ENCODE measurements at regions not wholly inside any gene's neighbourhood (a gene's known extent, or its start where the extent isn't known, plus 50 kb on each side); places are given as distances from the start of the nearest gene placed in this dataset.

GRCh38 chr10:78567680-78568455, 500.9 kb upstream of the ZMIZ1 start:
- no peak for TF ChIP-seq CTCF (conservative IDR thresholded peaks at IDR 0.05; ENCODE audit: low read depth, low read length)
- no peak for TF ChIP-seq EZH2 (IDR thresholded peaks at IDR 0.05; ENCODE audit: borderline replicate concordance, low read depth, low read length, poor library complexity, severe bottlenecking)
- intact Hi-C loops (cut with micrococcal nuclease; ENCODE audit: unreplicated experiment): no loop called here
- Histone ChIP-seq H3K9me3 (ENCODE audit: low read depth, low read length, poor library complexity, severe bottlenecking) (no peaks in the 10 kb centered on the region), H3K27me3 (replicated peaks; ENCODE audit: insufficient read depth, low read depth, low read length, poor library complexity) (no peaks in the 10 kb centered on the region), H3K36me3 (ENCODE audit: insufficient read depth, low read length, poor library complexity, severe bottlenecking) (no peaks in the 10 kb centered on the region), H3K27ac (ENCODE audit: low read depth, low read length, poor library complexity, severe bottlenecking) (no peak overlapping the region), H3K4me3 (ENCODE audit: low read depth, low read length, poor library complexity, severe bottlenecking) (no peak overlapping the region), H3K4me1 (ENCODE audit: insufficient read depth, low read length, poor library complexity, severe bottlenecking) (no peaks in the 10 kb centered on the region)
- POLR2A ChIA-PET (ENCODE audit: low non-redundant PET): no interaction called here
- BruUV-seq (replicated peaks): no TSS peak
- DNase-seq (ENCODE audit: low spot score): no peak
- CTCF ChIA-PET: interaction anchor here (0.7 kb wide), 1 partner anchor 583 kb away, joined by 3 read pairs; no protein-coding TSS in a partner anchor

DNA sequence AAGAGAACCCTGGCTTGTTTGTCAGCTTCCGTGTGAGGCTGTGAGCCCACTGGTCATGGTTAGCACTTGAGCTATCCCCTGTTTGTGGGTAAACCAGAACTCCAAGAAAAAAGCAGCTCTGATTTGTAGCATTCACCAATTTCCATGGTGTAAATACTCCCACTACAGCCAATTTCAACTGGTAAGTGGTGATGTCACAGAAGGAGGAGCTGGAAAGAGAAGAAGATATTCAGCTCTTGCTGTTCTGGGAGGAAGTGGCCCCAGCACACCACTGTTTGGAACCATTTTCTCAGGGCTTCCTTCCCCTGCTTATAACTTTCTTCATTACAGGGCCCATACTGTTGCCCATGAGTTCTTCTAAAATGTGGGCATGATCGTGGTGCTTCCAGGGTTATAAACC, 500.1 kb upstream of the ZMIZ1 start:
- Histone ChIP-seq H3K36me3 (ENCODE audit: insufficient read depth, low read length, poor library complexity, severe bottlenecking) (no peaks in the 10 kb centered on the region), H3K9me3 (ENCODE audit: low read depth, low read length, poor library complexity, severe bottlenecking) (no peaks in the 10 kb centered on the region), H3K4me1 (ENCODE audit: insufficient read depth, low read length, poor library complexity, severe bottlenecking) (no peaks in the 10 kb centered on the region), H3K27me3 (replicated peaks; ENCODE audit: insufficient read depth, low read depth, low read length, poor library complexity) (no peaks in the 10 kb centered on the region), H3K4me3 (ENCODE audit: low read depth, low read length, poor library complexity, severe bottlenecking) (no peak overlapping the region), H3K27ac (ENCODE audit: low read depth, low read length, poor library complexity, severe bottlenecking) (no peak overlapping the region)
- ChIA-PET POLR2A (ENCODE audit: low non-redundant PET) (no interaction called here), CTCF (no interaction called here)
- TF ChIP-seq EZH2 (IDR thresholded peaks at IDR 0.05; ENCODE audit: borderline replicate concordance, low read depth, low read length, poor library complexity, severe bottlenecking) (no peak), CTCF (conservative IDR thresholded peaks at IDR 0.05; ENCODE audit: low read depth, low read length) (no peak)
- no TSS peak for BruUV-seq (replicated peaks)
- intact Hi-C loops (cut with micrococcal nuclease; ENCODE audit: unreplicated experiment): no loop called here
- no peak for DNase-seq (ENCODE audit: low spot score)

DNA sequence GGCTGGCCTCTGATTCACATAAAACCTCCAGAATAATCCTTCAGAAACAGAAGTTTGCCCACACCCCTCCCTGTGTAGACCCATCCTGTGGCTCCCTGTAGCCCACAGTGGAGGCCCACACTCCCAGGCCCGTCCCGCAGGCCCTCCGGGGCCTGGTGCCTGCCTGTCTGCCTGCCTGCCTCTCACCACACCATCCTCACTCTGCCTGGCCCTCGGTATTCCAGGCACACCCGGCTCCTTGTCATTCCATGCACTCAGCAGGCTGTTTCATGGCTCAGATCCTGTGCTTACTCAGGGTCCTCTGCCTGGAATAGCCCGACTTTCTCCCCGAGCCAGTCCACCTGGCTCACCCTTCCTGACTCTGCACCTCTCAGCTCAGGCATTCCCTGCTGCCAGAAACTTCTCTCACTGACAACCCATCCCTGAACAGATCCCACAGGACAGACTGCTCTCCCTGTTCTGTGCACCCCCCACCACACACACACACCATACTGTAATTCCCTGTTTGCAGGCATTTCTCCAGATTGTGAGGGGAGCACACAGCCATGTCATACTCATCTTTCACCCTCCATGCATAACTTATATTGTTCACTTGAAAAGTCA, 498.0 kb upstream of the ZMIZ1 start:
- intact Hi-C loops (cut with micrococcal nuclease; ENCODE audit: unreplicated experiment): no loop called here
- H3K4me1 ChIP-seq (ENCODE audit: insufficient read depth, low read length, poor library complexity, severe bottlenecking): no peaks in the 10 kb centered on the region
- POLR2A ChIA-PET (ENCODE audit: low non-redundant PET): no interaction called here
- CTCF ChIA-PET: no interaction called here
- BruUV-seq (replicated peaks): no TSS peak
- no peak for TF ChIP-seq EZH2 (IDR thresholded peaks at IDR 0.05; ENCODE audit: borderline replicate concordance, low read depth, low read length, poor library complexity, severe bottlenecking)
- TF ChIP-seq CTCF (conservative IDR thresholded peaks at IDR 0.05; ENCODE audit: low read depth, low read length): no peak
- DNase-seq (ENCODE audit: low spot score): no peak
- H3K27ac ChIP-seq (ENCODE audit: low read depth, low read length, poor library complexity, severe bottlenecking): no peak overlapping the region
- H3K36me3 ChIP-seq (ENCODE audit: insufficient read depth, low read length, poor library complexity, severe bottlenecking): no peaks in the 10 kb centered on the region
- H3K9me3 ChIP-seq (ENCODE audit: low read depth, low read length, poor library complexity, severe bottlenecking): no peaks in the 10 kb centered on the region
- no peak overlapping the region for H3K4me3 ChIP-seq (ENCODE audit: low read depth, low read length, poor library complexity, severe bottlenecking)
- H3K27me3 ChIP-seq (replicated peaks; ENCODE audit: insufficient read depth, low read depth, low read length, poor library complexity): no peaks in the 10 kb centered on the region
